GM20000 (cell line): ENCODE measurements at regions not wholly inside any gene's neighbourhood (a gene's known extent, or its start where the extent isn't known, plus 50 kb on each side); places are given as distances from the start of the nearest gene placed in this dataset.

Experiments used
- DNase-seq: peaks from one replicate; pipeline ENCODE4 v3.0.0; 2012; ENCODE audit warnings: low spot score
- CTCF ChIP-seq: IDR thresholded peaks from 2 replicates; pipeline ENCODE4 v1.5.1; 2012; ENCODE audit warnings: mild to moderate bottlenecking, control low read depth; ENCODE audit errors: extremely low read depth, missing control alignments

GRCh38 chr10:36188080-36188453 is 546.0 kb upstream of the FZD8 start:
- no peak for TF ChIP-seq CTCF
- no peak for DNase-seq

- no peak for DNase-seq
- no peak for TF ChIP-seq CTCF
Measured at GRCh38 chr10:36187380-36188079, 545.4 kb upstream of the FZD8 start.

- TF ChIP-seq CTCF = no peak
- no peak for DNase-seq
Measured at GRCh38 chr10:36185097-36185496, 543.0 kb upstream of the FZD8 start.

- no peak for TF ChIP-seq CTCF
- no peak for DNase-seq
Measured at GRCh38 chr10:36183726-36184125, 541.6 kb upstream of the FZD8 start.

GRCh38 chr10:36183056-36183455 is 541.0 kb upstream of the FZD8 start:
- no peak for TF ChIP-seq CTCF

GRCh38 chr10:36182606-36183005 is 540.5 kb upstream of the FZD8 start:
- TF ChIP-seq CTCF = no peak
- no peak for DNase-seq

More at GRCh38 chr10:36183056-36183455, 541.0 kb upstream of the FZD8 start:
- no peak for DNase-seq

GRCh38 chr10:36182179-36182566 is 540.1 kb upstream of the FZD8 start:
- no peak for TF ChIP-seq CTCF
- DNase-seq = no peak
